DND-41 (cell line): ENCODE measurements at regions not wholly inside any gene's neighbourhood (a gene's known extent, or its start where the extent isn't known, plus 50 kb on each side); places are given as distances from the start of the nearest gene placed in this dataset.

Experiments used
- ATAC-seq: fragments of 200-7000 bp; cut with Tn5 transposase; 3 replicates; pipeline ENCODE4 v1.9.1; 2021; ENCODE audit warnings: low read depth; ENCODE audit not compliant: insufficient read depth
- DNase-seq: peaks from one replicate; pipeline ENCODE4 v3.0.0-alpha.2; 2020
- H2AFZ ChIP-seq: 2 replicates; pipeline ENCODE4 v1.6.0; 2012; ENCODE audit warnings: low read depth, low read length
- H3K27ac ChIP-seq: 2 replicates; pipeline ENCODE4 v1.5.1; 2012; ENCODE audit warnings: low read length, inconsistent platforms
- H3K27me3 ChIP-seq: fragments of 200-600 bp; sonication (generic); 2 replicates; pipeline ENCODE4 v1.6.0; 2012; ENCODE audit warnings: low read length, mild to moderate bottlenecking, inconsistent platforms; ENCODE audit not compliant: insufficient read depth, poor library complexity
- H3K36me3 ChIP-seq: 2 replicates; pipeline ENCODE4 v1.5.1; 2012; ENCODE audit warnings: low read length, inconsistent platforms; ENCODE audit not compliant: insufficient read depth
- H3K4me1 ChIP-seq: 2 replicates; pipeline ENCODE4 v1.5.1; 2012; ENCODE audit warnings: mild to moderate bottlenecking, low read length; ENCODE audit not compliant: insufficient read depth
- H3K4me2 ChIP-seq: 2 replicates; pipeline ENCODE4 v1.6.0; 2012; ENCODE audit warnings: mild to moderate bottlenecking, moderate library complexity, low read length, inconsistent platforms; ENCODE audit not compliant: insufficient read depth
- H3K4me3 ChIP-seq, 2 experiments: fragments of 200-600 bp in 1 of 2; shearing (Covaris generic) in 1 of 2; 2 replicates each; pipeline ENCODE4 v1.5.1; 2012 to 2016; ENCODE audit warnings: inconsistent platforms in 2 of 2, low read length in 2 of 2, mild to moderate bottlenecking in 2 of 2, low read depth in 1 of 2, moderate library complexity in 1 of 2
- H3K79me2 ChIP-seq: 2 replicates; pipeline ENCODE4 v1.6.0; 2012; ENCODE audit warnings: low read length, inconsistent platforms; ENCODE audit not compliant: insufficient read depth
- H3K9ac ChIP-seq: 2 replicates; pipeline ENCODE4 v1.6.0; 2012; ENCODE audit warnings: low read depth, mild to moderate bottlenecking, inconsistent platforms, low read length, moderate library complexity
- H3K9me3 ChIP-seq: 2 replicates; pipeline ENCODE4 v1.5.1; 2012; ENCODE audit warnings: low read length, moderate library complexity, mild to moderate bottlenecking, inconsistent platforms; ENCODE audit not compliant: insufficient read depth, severe bottlenecking
- H4K20me1 ChIP-seq: 2 replicates; pipeline ENCODE4 v1.6.0; 2012; ENCODE audit warnings: low read length; ENCODE audit not compliant: insufficient read depth
- EZH2 ChIP-seq: IDR thresholded peaks from 3 replicates; pipeline ENCODE4 v1.6.1; 2012; ENCODE audit warnings: borderline replicate concordance, low read depth, mild to moderate bottlenecking, moderate library complexity, low read length, inconsistent platforms; ENCODE audit not compliant: severe bottlenecking
- TF ChIP-seq, protein P1 (sequence below): IDR thresholded peaks from 2 replicates; pipeline ENCODE4 v1.5.1; 2012; ENCODE audit warnings: borderline replicate concordance, low read length, moderate library complexity, mild to moderate bottlenecking; ENCODE audit not compliant: poor library complexity, severe bottlenecking; ENCODE audit errors: extremely low read depth

DNA sequence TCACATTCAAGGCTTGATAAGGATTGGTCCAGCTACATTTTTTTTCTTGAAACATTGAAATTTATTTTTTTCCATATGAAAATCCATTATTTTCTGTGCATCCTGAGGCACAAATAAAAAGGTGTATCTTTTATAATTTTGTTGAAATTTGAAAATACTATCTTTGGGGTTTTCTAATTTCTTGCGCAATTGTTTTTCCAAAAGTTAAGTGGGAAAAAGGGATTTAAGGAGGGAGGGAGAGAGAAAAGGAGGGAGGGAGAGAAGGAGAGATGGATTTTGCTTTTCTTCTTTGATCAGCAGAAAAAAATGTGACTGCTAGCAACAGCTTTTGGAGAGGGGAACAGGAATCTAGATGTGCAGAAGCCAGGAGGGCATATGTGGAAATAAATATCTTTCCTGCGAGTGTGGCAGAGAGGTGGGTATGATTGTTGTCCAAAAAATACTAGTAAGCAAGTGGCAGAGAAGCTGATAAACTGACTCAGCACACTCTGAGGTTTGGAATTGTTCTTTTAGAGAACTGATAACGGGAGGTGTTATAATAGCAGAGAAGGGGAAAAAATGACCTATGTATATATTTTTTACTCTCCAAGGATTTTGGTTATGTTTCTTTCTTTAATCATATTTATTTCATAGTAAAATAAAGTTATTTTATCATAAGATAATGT lies 61.2 kb upstream of the EDNRB start:
- H3K9ac ChIP-seq, result no peak overlapping the region
- TF ChIP-seq, protein P1, sequence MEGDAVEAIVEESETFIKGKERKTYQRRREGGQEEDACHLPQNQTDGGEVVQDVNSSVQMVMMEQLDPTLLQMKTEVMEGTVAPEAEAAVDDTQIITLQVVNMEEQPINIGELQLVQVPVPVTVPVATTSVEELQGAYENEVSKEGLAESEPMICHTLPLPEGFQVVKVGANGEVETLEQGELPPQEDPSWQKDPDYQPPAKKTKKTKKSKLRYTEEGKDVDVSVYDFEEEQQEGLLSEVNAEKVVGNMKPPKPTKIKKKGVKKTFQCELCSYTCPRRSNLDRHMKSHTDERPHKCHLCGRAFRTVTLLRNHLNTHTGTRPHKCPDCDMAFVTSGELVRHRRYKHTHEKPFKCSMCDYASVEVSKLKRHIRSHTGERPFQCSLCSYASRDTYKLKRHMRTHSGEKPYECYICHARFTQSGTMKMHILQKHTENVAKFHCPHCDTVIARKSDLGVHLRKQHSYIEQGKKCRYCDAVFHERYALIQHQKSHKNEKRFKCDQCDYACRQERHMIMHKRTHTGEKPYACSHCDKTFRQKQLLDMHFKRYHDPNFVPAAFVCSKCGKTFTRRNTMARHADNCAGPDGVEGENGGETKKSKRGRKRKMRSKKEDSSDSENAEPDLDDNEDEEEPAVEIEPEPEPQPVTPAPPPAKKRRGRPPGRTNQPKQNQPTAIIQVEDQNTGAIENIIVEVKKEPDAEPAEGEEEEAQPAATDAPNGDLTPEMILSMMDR, result no peak
- TF ChIP-seq EZH2, result no peak

DNA sequence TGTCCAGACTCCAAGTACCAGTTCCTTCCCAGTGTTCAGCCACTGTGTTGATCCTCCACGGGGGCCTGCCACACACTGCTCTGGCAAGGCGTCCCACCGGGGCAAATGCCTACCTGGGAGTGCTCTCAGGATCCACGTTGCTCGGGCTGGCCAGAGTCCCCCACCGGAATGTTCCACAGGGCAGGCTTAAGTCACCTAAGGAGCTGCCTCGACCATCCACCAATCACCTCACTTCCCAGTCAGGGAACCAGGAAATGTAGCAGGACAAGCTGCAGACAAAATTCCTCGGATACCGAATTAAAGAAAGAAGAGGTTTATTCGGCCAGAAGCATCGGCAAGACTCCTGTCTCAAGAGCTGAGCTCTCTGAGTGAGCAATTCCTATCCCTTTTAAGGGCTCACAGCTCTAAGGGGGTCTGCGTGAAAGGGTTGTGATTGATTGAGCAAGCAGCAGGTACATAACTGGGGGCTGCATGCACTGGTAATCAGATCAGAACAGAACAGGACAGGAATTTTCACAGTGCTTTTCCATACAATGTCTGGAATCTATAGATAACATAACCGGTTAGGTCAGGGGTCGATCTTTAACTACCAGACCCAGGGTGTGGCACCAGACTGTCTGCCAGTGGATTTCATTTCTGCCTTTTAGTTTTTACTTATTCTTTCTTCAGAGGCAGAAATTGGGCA lies 56.9 kb upstream of the EDNRB start:
- H3K4me3 ChIP-seq, result no peak overlapping the region
- ATAC-seq, result no peak
- H3K27me3 ChIP-seq, result no peaks in the 10 kb centered on the region
- H3K9ac ChIP-seq, result no peak overlapping the region
- H4K20me1 ChIP-seq, result no peaks in the 10 kb centered on the region
- H3K9me3 ChIP-seq, result no peaks in the 10 kb centered on the region
- H3K4me2 ChIP-seq, result no peak overlapping the region
- H3K79me2 ChIP-seq, result no peaks in the 10 kb centered on the region
- no peaks in the 10 kb centered on the region for H3K4me1 ChIP-seq
- no peak overlapping the region for H2AFZ ChIP-seq
- no peak for DNase-seq
- no peak overlapping the region for H3K27ac ChIP-seq
- TF ChIP-seq, protein P1, result no peak
- TF ChIP-seq EZH2, result no peak
- H3K36me3 ChIP-seq, result no peaks in the 10 kb centered on the region

More for the DNA sequence above, 61.2 kb upstream of the EDNRB start:
- Histone ChIP-seq H4K20me1 (no peaks in the 10 kb centered on the region), H3K4me2 (no peak overlapping the region), H3K27me3 (no peaks in the 10 kb centered on the region), H3K4me1 (no peaks in the 10 kb centered on the region), H2AFZ (no peak overlapping the region), H3K27ac (no peak overlapping the region), H3K9me3 (no peaks in the 10 kb centered on the region), H3K4me3 (no peak overlapping the region), H3K36me3 (no peaks in the 10 kb centered on the region), H3K79me2 (no peaks in the 10 kb centered on the region)
- ATAC-seq, result no peak
- DNase-seq, result no peak

DNA sequence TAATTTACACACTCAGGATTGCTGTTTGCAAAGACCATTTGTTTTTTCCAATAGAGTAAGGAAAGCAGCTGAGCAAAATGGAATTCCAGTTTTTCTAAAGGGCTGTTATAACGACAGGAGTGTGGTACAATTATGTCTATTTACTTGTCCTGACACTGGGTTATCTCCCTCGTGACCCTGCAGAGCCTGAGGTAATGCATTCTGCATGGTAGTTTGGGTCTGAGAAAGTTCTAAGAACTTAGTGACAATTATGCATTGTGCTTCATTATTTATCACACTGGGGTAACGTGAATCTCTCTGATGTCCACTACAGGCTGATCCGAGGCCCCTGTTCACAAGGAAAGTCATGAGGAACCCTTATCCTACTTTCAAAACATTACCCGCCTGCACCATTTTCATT lies 50.7 kb upstream of the EDNRB start:
- no peak overlapping the region for H3K4me2 ChIP-seq
- no peaks in the 10 kb centered on the region for H4K20me1 ChIP-seq
- H3K36me3 ChIP-seq, result no peaks in the 10 kb centered on the region
- H3K4me1 ChIP-seq, result no peaks in the 10 kb centered on the region
- DNase-seq (no peak), ATAC-seq (no peak)
- H3K9ac ChIP-seq, result no peak overlapping the region
- no peaks in the 10 kb centered on the region for H3K9me3 ChIP-seq
- H3K27ac ChIP-seq, result no peak overlapping the region
- no peaks in the 10 kb centered on the region for H3K27me3 ChIP-seq
- H3K4me3 ChIP-seq, result no peak overlapping the region
- no peak for TF ChIP-seq EZH2
- TF ChIP-seq, protein P1, result no peak
- H2AFZ ChIP-seq, result no peak overlapping the region
- H3K79me2 ChIP-seq, result no peaks in the 10 kb centered on the region
